Activated T-cell treated with anti-CD3 and anti-CD28 coated beads, Interleukin-2, amount 50 U/mL, for 4 hours (primary cell): ENCODE measurements at regions not wholly inside any gene's neighbourhood (a gene's known extent, or its start where the extent isn't known, plus 50 kb on each side); places are given as distances from the start of the nearest gene placed in this dataset.
"Not testable (repeated sequence)": the region's sequence is repeated elsewhere in the genome, so short reads cannot be mapped to it uniquely, and the experiment has no call there.

ENCODE experiments used
- ATAC-seq, 2 donors: fragments of 200-7000 bp; cut with Tn5 transposase; one replicate each; pipeline ENCODE4 v1.10.0; 2021
- DNase-seq: peaks from one replicate; pipeline ENCODE4 v3.0.0-alpha.2; 2020
- H3K27me3 Mint-ChIP-seq: one replicate; pipeline ENCODE4 v1.8.0; 2021; ENCODE audit warnings: low read depth, mixed read lengths
- H3K36me3 Mint-ChIP-seq: one replicate; pipeline ENCODE4 v1.8.0; 2022; ENCODE audit warnings: mixed read lengths; ENCODE audit not compliant: insufficient read depth
- H3K4me1 Mint-ChIP-seq: one replicate; pipeline ENCODE4 v1.8.0; 2021; ENCODE audit warnings: low read depth, mixed read lengths
- H3K4me3 Mint-ChIP-seq: one replicate; pipeline ENCODE4 v1.8.0; 2021; ENCODE audit warnings: mild to moderate bottlenecking, moderate library complexity, mixed read lengths
- H3K9me3 Mint-ChIP-seq: one replicate; pipeline ENCODE4 v1.8.0; 2021; ENCODE audit warnings: mixed read lengths

GRCh38 chr2:53131416-53131815 lies 636.2 kb upstream of the CHAC2 start:
- ATAC-seq (no peak), DNase-seq (no peak)
- no peaks in the 10 kb centered on the region for H3K27me3 Mint-ChIP-seq
- no peaks in the 10 kb centered on the region for H3K36me3 Mint-ChIP-seq
- no peaks in the 10 kb centered on the region for H3K9me3 Mint-ChIP-seq
- H3K4me3 Mint-ChIP-seq = no peak overlapping the region
- H3K4me1 Mint-ChIP-seq = no peaks in the 10 kb centered on the region

- Mint-ChIP-seq H3K4me1 (no peaks in the 10 kb centered on the region), H3K36me3 (no peaks in the 10 kb centered on the region), H3K27me3 (no peaks in the 10 kb centered on the region), H3K9me3 (no peaks in the 10 kb centered on the region), H3K4me3 (no peak overlapping the region)
- ATAC-seq (peak in 1 of 2 donors; percentile 54), DNase-seq (no peak)
Measured at GRCh38 chr2:53130441-53130943, 637.1 kb upstream of the CHAC2 start.

GRCh38 chr2:53129851-53130250 lies 637.8 kb upstream of the CHAC2 start:
- H3K4me1 Mint-ChIP-seq = no peaks in the 10 kb centered on the region
- no peak overlapping the region for H3K4me3 Mint-ChIP-seq
- DNase-seq (no peak), ATAC-seq (no peak)
- no peaks in the 10 kb centered on the region for H3K36me3 Mint-ChIP-seq
- no peaks in the 10 kb centered on the region for H3K9me3 Mint-ChIP-seq
- no peaks in the 10 kb centered on the region for H3K27me3 Mint-ChIP-seq

- ATAC-seq (no peak), DNase-seq (no peak)
- H3K4me1 Mint-ChIP-seq = no peaks in the 10 kb centered on the region
- H3K9me3 Mint-ChIP-seq = peaks cover 6% of the 10 kb centered on the region
- no peaks in the 10 kb centered on the region for H3K36me3 Mint-ChIP-seq
- H3K27me3 Mint-ChIP-seq = no peaks in the 10 kb centered on the region
- no peak overlapping the region for H3K4me3 Mint-ChIP-seq
Measured at GRCh38 chr2:53127061-53127650, 640.4 kb upstream of the CHAC2 start.

GRCh38 chr2:53114991-53115390 lies 652.6 kb upstream of the CHAC2 start:
- no peak for ATAC-seq
- DNase-seq = no peak
- no peaks in the 10 kb centered on the region for H3K36me3 Mint-ChIP-seq
- no peaks in the 10 kb centered on the region for H3K27me3 Mint-ChIP-seq
- no peak overlapping the region for H3K4me3 Mint-ChIP-seq
- H3K4me1 Mint-ChIP-seq = no peaks in the 10 kb centered on the region
- H3K9me3 Mint-ChIP-seq = peaks cover 9% of the 10 kb centered on the region

- Mint-ChIP-seq H3K27me3 (no peaks in the 10 kb centered on the region), H3K9me3 (peaks cover 12% of the 10 kb centered on the region), H3K4me3 (no peak overlapping the region), H3K36me3 (no peaks in the 10 kb centered on the region), H3K4me1 (no peaks in the 10 kb centered on the region)
- ATAC-seq = no peak
- DNase-seq = no peak
Measured at GRCh38 chr2:53114582-53114981, 653.0 kb upstream of the CHAC2 start.

- not testable (repeated sequence) for H3K4me1 Mint-ChIP-seq, ATAC-seq, H3K4me3 Mint-ChIP-seq, DNase-seq, H3K27me3 Mint-ChIP-seq, H3K36me3 Mint-ChIP-seq
- H3K9me3 Mint-ChIP-seq = peaks cover 16% of the 10 kb centered on the region
Measured at GRCh38 chr2:53112408-53112807, 655.2 kb upstream of the CHAC2 start.

GRCh38 chr2:53111406-53111805 lies 656.2 kb upstream of the CHAC2 start:
- Mint-ChIP-seq H3K27me3 (no peaks in the 10 kb centered on the region), H3K9me3 (peaks cover 16% of the 10 kb centered on the region), H3K36me3 (no peaks in the 10 kb centered on the region), H3K4me1 (no peaks in the 10 kb centered on the region), H3K4me3 (no peak overlapping the region)
- DNase-seq (no peak), ATAC-seq (no peak)

GRCh38 chr2:53111004-53111403 lies 656.6 kb upstream of the CHAC2 start:
- no peaks in the 10 kb centered on the region for H3K4me1 Mint-ChIP-seq
- no peaks in the 10 kb centered on the region for H3K27me3 Mint-ChIP-seq
- DNase-seq = no peak
- peaks cover 16% of the 10 kb centered on the region for H3K9me3 Mint-ChIP-seq
- ATAC-seq = no peak
- no peaks in the 10 kb centered on the region for H3K36me3 Mint-ChIP-seq
- H3K4me3 Mint-ChIP-seq = no peak overlapping the region

- no peak overlapping the region for H3K4me3 Mint-ChIP-seq
Measured at GRCh38 chr2:53108246-53108645, 659.4 kb upstream of the CHAC2 start.

GRCh38 chr2:53104263-53104662 lies 663.3 kb upstream of the CHAC2 start:
- Mint-ChIP-seq H3K9me3 (peaks cover 5% of the 10 kb centered on the region), H3K4me1 (no peaks in the 10 kb centered on the region)
- ATAC-seq = no peak

More at GRCh38 chr2:53108246-53108645, 659.4 kb upstream of the CHAC2 start:
- H3K27me3 Mint-ChIP-seq = no peaks in the 10 kb centered on the region
- no peaks in the 10 kb centered on the region for H3K36me3 Mint-ChIP-seq
- H3K9me3 Mint-ChIP-seq = peaks cover 16% of the 10 kb centered on the region
- DNase-seq = no peak
- H3K4me1 Mint-ChIP-seq = no peaks in the 10 kb centered on the region
- ATAC-seq = no peak

GRCh38 chr2:53103679-53104078 lies 663.9 kb upstream of the CHAC2 start:
- peaks cover 5% of the 10 kb centered on the region for H3K9me3 Mint-ChIP-seq
- H3K36me3 Mint-ChIP-seq = no peaks in the 10 kb centered on the region
- ATAC-seq (no peak), DNase-seq (no peak)
- H3K27me3 Mint-ChIP-seq = no peaks in the 10 kb centered on the region
- H3K4me1 Mint-ChIP-seq = no peaks in the 10 kb centered on the region
- no peak overlapping the region for H3K4me3 Mint-ChIP-seq

More at GRCh38 chr2:53104263-53104662, 663.3 kb upstream of the CHAC2 start:
- no peak for DNase-seq
- Mint-ChIP-seq H3K27me3 (no peaks in the 10 kb centered on the region), H3K4me3 (no peak overlapping the region), H3K36me3 (no peaks in the 10 kb centered on the region)

- Mint-ChIP-seq H3K27me3 (no peaks in the 10 kb centered on the region), H3K36me3 (no peaks in the 10 kb centered on the region), H3K9me3 (no peaks in the 10 kb centered on the region), H3K4me3 (no peak overlapping the region), H3K4me1 (no peaks in the 10 kb centered on the region)
- ATAC-seq (no peak), DNase-seq (no peak)
Measured at GRCh38 chr2:53098696-53099078, 668.9 kb upstream of the CHAC2 start.

- Mint-ChIP-seq H3K36me3 (no peaks in the 10 kb centered on the region), H3K9me3 (no peaks in the 10 kb centered on the region), H3K4me3 (no peak overlapping the region), H3K4me1 (no peaks in the 10 kb centered on the region), H3K27me3 (no peaks in the 10 kb centered on the region)
- no peak for ATAC-seq
- no peak for DNase-seq
Measured at GRCh38 chr2:53096351-53096750, 671.3 kb upstream of the CHAC2 start.

GRCh38 chr2:53095664-53096063 lies 671.9 kb upstream of the CHAC2 start:
- Mint-ChIP-seq H3K9me3 (no peaks in the 10 kb centered on the region), H3K36me3 (no peaks in the 10 kb centered on the region), H3K4me3 (no peak overlapping the region), H3K27me3 (no peaks in the 10 kb centered on the region), H3K4me1 (no peaks in the 10 kb centered on the region)
- DNase-seq (no peak), ATAC-seq (no peak)
